ENCODE measurements at regions not wholly inside any gene's neighbourhood (a gene's known extent, or its start where the extent isn't known, plus 50 kb on each side); places are given as distances from the start of the nearest gene placed in this dataset.

GRCh38 chr13:40261336-40261735, 405.1 kb downstream of the FOXO1 start:
- intact Hi-C loops (cut with DNase I): no loop called here
- no peak for DNase-seq

- no peak for DNase-seq
- intact Hi-C loops (cut with DNase I): no loop called here
Measured at GRCh38 chr13:40261947-40262346, 404.5 kb downstream of the FOXO1 start.

GRCh38 chr13:40269086-40269485, 397.4 kb downstream of the FOXO1 start:
- intact Hi-C loops (cut with DNase I): no loop called here
- no peak for DNase-seq

GRCh38 chr13:40270726-40271125, 395.7 kb downstream of the FOXO1 start:
- intact Hi-C loops (cut with DNase I): loop anchor here (5.0 kb wide), 1 partner anchor 78 kb away; no protein-coding TSS in a partner anchor
- no peak for DNase-seq

GRCh38 chr13:40271271-40271885, 395.1 kb downstream of the FOXO1 start:
- DNase-seq: peak in 3 of 10 donors; percentile 2 to 75 (median 19)
- intact Hi-C loops (cut with DNase I): loop anchor here (5.0 kb wide), 1 partner anchor 79 kb away; no protein-coding TSS in a partner anchor

GRCh38 chr13:40271931-40272775, 394.3 kb downstream of the FOXO1 start:
- intact Hi-C loops (cut with DNase I): loop anchor here (5.0 kb wide), 1 partner anchor 80 kb away; no protein-coding TSS in a partner anchor
- DNase-seq: peak in 9 of 10 donors; percentile 23 to 90 (median 51)

- DNase-seq: no peak
- intact Hi-C loops (cut with DNase I): loop anchor here (5.0 kb wide), 1 partner anchor 80 kb away; no protein-coding TSS in a partner anchor
Measured at GRCh38 chr13:40272776-40273139, 393.7 kb downstream of the FOXO1 start.

GRCh38 chr13:40273253-40274025, 393.0 kb downstream of the FOXO1 start:
- intact Hi-C loops (cut with DNase I): loop anchor here (5.0 kb wide), 1 partner anchor 81 kb away; no protein-coding TSS in a partner anchor

GRCh38 chr13:40274103-40274502, 392.3 kb downstream of the FOXO1 start:
- DNase-seq: no peak
- intact Hi-C loops (cut with DNase I): loop anchor here (5.0 kb wide), 1 partner anchor 82 kb away; no protein-coding TSS in a partner anchor

More at GRCh38 chr13:40273253-40274025, 393.0 kb downstream of the FOXO1 start:
- DNase-seq: peak; percentile 32 to 92 (median 44)

GRCh38 chr13:40275155-40275554, 391.3 kb downstream of the FOXO1 start:
- intact Hi-C loops (cut with DNase I): no loop called here
- no peak for DNase-seq

GRCh38 chr13:40275636-40276035, 390.8 kb downstream of the FOXO1 start:
- intact Hi-C loops (cut with DNase I): no loop called here
- no peak for DNase-seq

- intact Hi-C loops (cut with DNase I): no loop called here
- DNase-seq: no peak
Measured at GRCh38 chr13:40283666-40284065, 382.8 kb downstream of the FOXO1 start.

- no peak for DNase-seq
Measured at GRCh38 chr13:40285634-40286033, 380.8 kb downstream of the FOXO1 start.

GRCh38 chr13:40287428-40287827, 379.0 kb downstream of the FOXO1 start:
- intact Hi-C loops (cut with DNase I): no loop called here
- no peak for DNase-seq

More at GRCh38 chr13:40285634-40286033, 380.8 kb downstream of the FOXO1 start:
- intact Hi-C loops (cut with DNase I): no loop called here

GRCh38 chr13:40288259-40288658, 378.2 kb downstream of the FOXO1 start:
- DNase-seq: no peak
- intact Hi-C loops (cut with DNase I): no loop called here

GRCh38 chr13:40290758-40291157, 375.7 kb downstream of the FOXO1 start:
- intact Hi-C loops (cut with DNase I): no loop called here
- no peak for DNase-seq

GRCh38 chr13:40292108-40292507, 374.3 kb downstream of the FOXO1 start:
- intact Hi-C loops (cut with DNase I): no loop called here
- DNase-seq: no peak

- intact Hi-C loops (cut with DNase I): no loop called here
- DNase-seq: no peak
Measured at GRCh38 chr13:40292536-40292935, 373.9 kb downstream of the FOXO1 start.

GRCh38 chr13:40302351-40302750, 364.1 kb downstream of the FOXO1 start:
- intact Hi-C loops (cut with DNase I): no loop called here
- no peak for DNase-seq

- intact Hi-C loops (cut with DNase I): no loop called here
- DNase-seq: no peak
Measured at GRCh38 chr13:40304391-40304790, 362.1 kb downstream of the FOXO1 start.

- intact Hi-C loops (cut with DNase I): no loop called here
- DNase-seq: no peak
Measured at GRCh38 chr13:40306817-40307216, 359.6 kb downstream of the FOXO1 start.

Measured in posterior cingulate gyrus (tissue), 11 donors.